Right ventricle myocardium superior (tissue), 1 donor: ENCODE measurements at regions not wholly inside any gene's neighbourhood (a gene's known extent, or its start where the extent isn't known, plus 50 kb on each side); places are given as distances from the start of the nearest gene placed in this dataset.

Experiments used
- ATAC-seq: fragments of 200-7000 bp; cut with Tn5 transposase; one replicate; pipeline ENCODE4 v1.9.1; 2020; ENCODE audit warnings: mild to moderate bottlenecking; ENCODE audit not compliant: poor library complexity
- DNase-seq: peaks from one replicate; pipeline ENCODE4 v3.0.0-alpha.2; 2020
- intact Hi-C: fragments of 100-400 bp; cut with DNase I; formaldehyde crosslinking; loops from one replicate; pipeline ENCODE4 v1.11.2; 2022
- donor health status: DM: no; HTN: yes; CAD: no; lungs with severe emphysema.

- intact Hi-C loops = no loop called here
- DNase-seq (no peak), ATAC-seq (no peak)
Observed at GRCh38 chr12:105899589-105899988, 239.2 kb downstream of the NUAK1 start.

GRCh38 chr12:105906561-105906960 lies 232.2 kb downstream of the NUAK1 start:
- intact Hi-C loops = no loop called here
- ATAC-seq = no peak
- DNase-seq = no peak

GRCh38 chr12:105907982-105908381 lies 230.8 kb downstream of the NUAK1 start:
- DNase-seq (no peak), ATAC-seq (no peak)
- intact Hi-C loops = no loop called here

GRCh38 chr12:105910030-105910429 lies 228.7 kb downstream of the NUAK1 start:
- intact Hi-C loops = no loop called here
- DNase-seq (no peak), ATAC-seq (no peak)

- DNase-seq (no peak), ATAC-seq (no peak)
- intact Hi-C loops = no loop called here
Observed at GRCh38 chr12:105911966-105912365, 226.8 kb downstream of the NUAK1 start.

- ATAC-seq = no peak
- no peak for DNase-seq
- intact Hi-C loops = no loop called here
Observed at GRCh38 chr12:105912882-105913678, 225.7 kb downstream of the NUAK1 start.

- ATAC-seq (no peak), DNase-seq (no peak)
- intact Hi-C loops = no loop called here
Observed at GRCh38 chr12:105915997-105916759, 222.6 kb downstream of the NUAK1 start.

GRCh38 chr12:105916760-105917039 lies 222.1 kb downstream of the NUAK1 start:
- intact Hi-C loops = no loop called here
- DNase-seq (no peak), ATAC-seq (no peak)

- intact Hi-C loops = no loop called here
- DNase-seq = peak; percentile 58
- ATAC-seq = peak; percentile 69
Observed at GRCh38 chr12:105920161-105920684, 218.5 kb downstream of the NUAK1 start.

GRCh38 chr12:105921055-105921454 lies 217.7 kb downstream of the NUAK1 start:
- intact Hi-C loops = no loop called here
- ATAC-seq = no peak
- no peak for DNase-seq

- peak; percentile 48 for DNase-seq
- intact Hi-C loops = no loop called here
- ATAC-seq = peak; percentile 90
Observed at GRCh38 chr12:105921872-105922669, 216.7 kb downstream of the NUAK1 start.

- intact Hi-C loops = no loop called here
- DNase-seq (no peak), ATAC-seq (peak; percentile 88)
Observed at GRCh38 chr12:105922670-105923102, 216.1 kb downstream of the NUAK1 start.

- intact Hi-C loops = no loop called here
- no peak for ATAC-seq
- no peak for DNase-seq
Observed at GRCh38 chr12:105924526-105925208, 214.1 kb downstream of the NUAK1 start.

- intact Hi-C loops = no loop called here
- ATAC-seq (no peak), DNase-seq (no peak)
Observed at GRCh38 chr12:105927564-105927963, 211.2 kb downstream of the NUAK1 start.

- DNase-seq (no peak), ATAC-seq (no peak)
- intact Hi-C loops = no loop called here
Observed at GRCh38 chr12:105928436-105928835, 210.3 kb downstream of the NUAK1 start.

GRCh38 chr12:105929192-105929591 lies 209.6 kb downstream of the NUAK1 start:
- no peak for ATAC-seq
- intact Hi-C loops = no loop called here
- DNase-seq = no peak

- no peak for DNase-seq
- peak; percentile 39 for ATAC-seq
- intact Hi-C loops = no loop called here
Observed at GRCh38 chr12:105930557-105931503, 207.9 kb downstream of the NUAK1 start.
